ENCODE measurements at regions not wholly inside any gene's neighbourhood (a gene's known extent, or its start where the extent isn't known, plus 50 kb on each side); places are given as distances from the start of the nearest gene placed in this dataset.

GRCh38 chr7:142560166-142560565, 189.1 kb upstream of the PRSS1 start:
- TF ChIP-seq CTCF (IDR thresholded peaks at IDR 0.05): no peak
- DNase-seq: peak; percentile 60
- peak overlapping the region; percentile 77 for H3K27ac Mint-ChIP-seq
- peaks cover 9% of the 10 kb centered on the region for H3K36me3 Mint-ChIP-seq (ENCODE audit: low read depth)
- H3K4me1 Mint-ChIP-seq (ENCODE audit: low read depth): peaks cover 100% of the 10 kb centered on the region
- no peaks in the 10 kb centered on the region for H3K27me3 Mint-ChIP-seq (ENCODE audit: insufficient read depth)
- H3K9me3 Mint-ChIP-seq: no peaks in the 10 kb centered on the region
- peak overlapping the region; percentile 40 for H3K4me3 Mint-ChIP-seq

DNA sequence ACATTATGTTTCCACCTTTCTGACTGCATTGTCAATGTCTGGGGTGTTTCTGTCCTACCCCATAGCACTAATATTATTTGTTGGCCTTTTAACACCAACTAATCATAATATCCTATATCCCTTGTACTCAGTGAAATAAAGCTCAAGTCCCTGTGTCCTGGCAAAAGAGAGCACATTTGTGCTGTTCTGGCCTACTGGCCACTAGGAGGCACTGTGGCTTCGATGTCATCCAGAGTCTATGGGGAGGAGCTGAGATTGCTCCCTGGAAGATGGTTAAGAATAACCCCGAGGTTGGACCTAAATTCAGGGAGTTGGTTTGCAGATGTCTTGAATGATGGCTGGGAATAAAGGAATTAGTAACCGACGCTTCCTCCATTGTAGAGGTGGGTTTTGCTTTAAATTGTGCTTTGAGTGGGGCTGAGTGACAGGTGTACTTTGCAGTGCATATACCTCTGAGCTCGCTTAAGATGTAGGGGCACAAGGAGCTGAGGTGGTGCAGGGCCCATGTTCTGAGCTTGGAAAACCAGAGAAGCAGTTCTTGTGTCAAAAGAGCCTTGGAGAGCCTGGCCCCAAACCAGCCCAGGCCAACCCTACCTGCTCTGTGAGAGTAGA, 191.2 kb upstream of the PRSS1 start:
- Mint-ChIP-seq H3K27ac (peak overlapping the region; percentile 69), H3K9me3 (no peaks in the 10 kb centered on the region), H3K4me1 (ENCODE audit: low read depth) (peaks cover 100% of the 10 kb centered on the region), H3K4me3 (peak overlapping the region; percentile 3; the same call in 1 of the 2 replicates), H3K36me3 (ENCODE audit: low read depth) (peaks cover 7% of the 10 kb centered on the region; the same call in 1 of the 2 replicates), H3K27me3 (ENCODE audit: insufficient read depth) (no peaks in the 10 kb centered on the region)
- peak; percentile 93 for TF ChIP-seq CTCF (IDR thresholded peaks at IDR 0.05)
- peak; percentile 75 for DNase-seq

DNA sequence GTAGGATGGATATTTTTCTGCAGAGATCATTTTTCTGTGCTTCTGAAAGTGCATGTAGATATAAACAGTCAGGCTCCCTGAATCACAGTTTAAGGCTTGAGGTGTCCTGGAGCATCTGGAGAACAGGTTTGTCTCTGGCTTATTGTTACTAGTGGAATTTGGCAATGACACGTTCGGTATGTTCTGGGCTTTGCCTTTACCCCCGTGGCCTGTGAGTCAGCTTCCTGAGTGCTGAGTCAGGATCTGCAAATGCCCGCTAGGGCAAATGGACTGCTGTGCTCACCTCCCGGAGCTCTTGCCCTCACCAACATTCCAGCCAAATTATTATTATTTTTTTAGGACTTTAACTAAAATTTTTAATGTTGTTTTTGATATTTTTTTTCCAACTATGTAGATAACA, 192.5 kb upstream of the PRSS1 start:
- Mint-ChIP-seq H3K9me3 (no peaks in the 10 kb centered on the region), H3K4me3 (peak overlapping the region; percentile 24), H3K4me1 (ENCODE audit: low read depth) (peaks cover 96% of the 10 kb centered on the region), H3K27me3 (ENCODE audit: insufficient read depth) (no peaks in the 10 kb centered on the region), H3K36me3 (ENCODE audit: low read depth) (no peaks in the 10 kb centered on the region), H3K27ac (peak overlapping the region; percentile 69)
- TF ChIP-seq CTCF (IDR thresholded peaks at IDR 0.05): peak; percentile 60
- DNase-seq: peak; percentile 98

DNA sequence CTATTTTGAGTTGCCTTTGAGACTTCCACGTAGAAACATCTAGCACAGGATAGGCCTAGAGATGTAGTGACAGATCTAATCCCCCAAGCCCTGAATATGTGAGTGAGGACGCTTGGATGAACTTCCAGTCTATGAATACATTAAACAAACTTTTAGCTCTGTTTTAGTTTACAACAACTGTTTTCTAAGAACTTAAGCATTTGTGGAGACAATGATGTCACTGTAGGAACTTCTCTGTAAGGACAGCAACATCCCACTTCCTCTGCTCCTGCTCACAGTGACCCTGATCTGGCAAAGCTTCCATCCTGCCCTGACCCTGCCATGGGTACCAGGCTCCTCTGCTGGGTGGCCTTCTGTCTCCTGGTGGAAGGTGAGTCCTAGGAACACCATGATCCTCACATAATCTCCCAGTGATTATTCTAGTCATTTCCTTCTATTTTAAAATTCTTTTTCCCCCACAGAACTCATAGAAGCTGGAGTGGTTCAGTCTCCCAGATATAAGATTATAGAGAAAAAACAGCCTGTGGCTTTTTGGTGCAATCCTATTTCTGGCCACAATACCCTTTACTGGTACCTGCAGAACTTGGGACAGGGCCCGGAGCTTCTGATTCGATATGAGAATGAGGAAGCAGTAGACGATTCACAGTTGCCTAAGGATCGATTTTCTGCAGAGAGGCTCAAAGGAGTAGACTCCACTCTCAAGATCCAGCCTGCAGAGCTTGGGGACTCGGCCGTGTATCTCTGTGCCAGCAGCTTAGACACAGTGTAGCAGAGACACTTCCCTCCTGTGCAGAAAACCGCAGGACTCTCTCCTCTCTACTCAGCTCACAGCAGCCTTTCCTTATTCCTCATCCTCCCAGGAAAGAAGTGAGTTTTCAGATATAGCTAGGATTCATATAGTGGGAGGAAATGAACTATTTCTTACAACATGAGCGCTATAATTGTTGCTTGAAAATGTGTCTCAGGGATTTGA, 194.4 kb upstream of the PRSS1 start:
- no peaks in the 10 kb centered on the region for H3K9me3 Mint-ChIP-seq

DNA sequence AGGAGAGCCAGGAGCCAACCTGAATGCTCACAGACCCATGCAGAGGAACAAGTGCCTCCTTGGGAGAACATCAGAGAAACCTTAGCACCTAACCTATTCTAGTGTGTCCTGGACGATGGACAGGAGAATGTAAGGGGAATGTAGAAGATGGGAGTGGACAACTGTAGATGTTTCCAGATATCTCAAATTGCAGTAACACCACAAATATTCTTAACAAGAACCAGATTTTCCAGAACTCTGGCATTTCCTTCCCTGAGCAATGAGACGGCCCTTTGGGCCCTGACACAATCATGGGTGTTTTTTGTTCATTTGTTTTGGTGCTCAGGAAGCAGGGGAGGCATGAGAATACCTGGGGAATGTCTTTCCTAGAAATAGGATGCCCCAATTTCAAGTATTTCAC, 196.1 kb upstream of the PRSS1 start:
- no peak for TF ChIP-seq CTCF (IDR thresholded peaks at IDR 0.05)
- no peaks in the 10 kb centered on the region for H3K27me3 Mint-ChIP-seq (ENCODE audit: insufficient read depth)
- H3K9me3 Mint-ChIP-seq: no peaks in the 10 kb centered on the region
- no peaks in the 10 kb centered on the region for H3K36me3 Mint-ChIP-seq (ENCODE audit: low read depth)
- no peak overlapping the region for H3K4me3 Mint-ChIP-seq
- H3K4me1 Mint-ChIP-seq (ENCODE audit: low read depth): peaks cover 76% of the 10 kb centered on the region
- peak; percentile 38 for DNase-seq
- H3K27ac Mint-ChIP-seq: peak overlapping the region; percentile 69

More for the DNA sequence above, 194.4 kb upstream of the PRSS1 start:
- no peaks in the 10 kb centered on the region for H3K36me3 Mint-ChIP-seq (ENCODE audit: low read depth)
- H3K27ac Mint-ChIP-seq: peak overlapping the region; percentile 69
- peak overlapping the region; percentile 35 for H3K4me3 Mint-ChIP-seq
- peak; percentile 38 for DNase-seq
- peak; percentile 20; the same call in 1 of the 2 replicates for TF ChIP-seq CTCF (IDR thresholded peaks at IDR 0.05)
- H3K4me1 Mint-ChIP-seq (ENCODE audit: low read depth): peaks cover 79% of the 10 kb centered on the region
- no peaks in the 10 kb centered on the region for H3K27me3 Mint-ChIP-seq (ENCODE audit: insufficient read depth)
